GM12878 (cell line): ENCODE measurements at regions not wholly inside any gene's neighbourhood (a gene's known extent, or its start where the extent isn't known, plus 50 kb on each side); places are given as distances from the start of the nearest gene placed in this dataset.

Experiments
- ATAC-seq: fragments of 200-7000 bp; cut with Tn5 transposase; 3 replicates; pipeline ENCODE4 v1.9.1; 2020; ENCODE audit warnings: mild to moderate bottlenecking, moderate library complexity
- BruUV-seq: library from RNA; stranded (reverse); fragments of 400-500 nt; replicated peaks from 2 replicates; lab custom pipeline; 2021; lab: Mats Ljungman, UMichigan
- CTCF ChIA-PET: fragments of 300-600 bp; sonication (Branson Sonifier 250); formaldehyde crosslinking; extraction: SDS; loops from one replicate; lab custom pipeline; 2021; ENCODE audit warnings: inconsistent platforms; lab: Yijun Ruan, JAX
- POLR2A ChIA-PET: fragments of 350-600 bp; formaldehyde crosslinking; extraction: SDS; loops from one replicate; lab custom pipeline; 2021; ENCODE audit warnings: inconsistent platforms; lab: Charles Lee
- RAD21 ChIA-PET: fragments of 300-600 bp; sonication (Branson Sonifier 250); formaldehyde crosslinking; loops from one replicate; lab custom pipeline; 2023; ENCODE audit warnings: antibody characterized with exemption; ENCODE audit not compliant: unreplicated experiment; lab: Charles Lee
- SMC1A ChIA-PET: fragments of 300-600 bp; sonication (Branson Sonifier 250); formaldehyde crosslinking; loops from one replicate; lab custom pipeline; 2023; ENCODE audit not compliant: unreplicated experiment, uncharacterized antibody; lab: Charles Lee
- DNase-seq: peaks from one replicate; pipeline ENCODE4 v3.0.0-alpha.2; 2011; ENCODE audit warnings: low read depth, low spot score
- FAIRE-seq: peaks from 3 replicates; lab custom pipeline; 2011; peaks lifted over from hg19 to GRCh38; lab: Jason Lieb, UNC
- H2AFZ ChIP-seq: 2 replicates; pipeline ENCODE4 v1.6.0; 2011; ENCODE audit warnings: low read depth, low read length, control low read depth; ENCODE audit not compliant: control insufficient read depth
- H3K27ac ChIP-seq: 2 replicates; pipeline ENCODE4 v1.5.1; 2011; ENCODE audit warnings: control low read depth; ENCODE audit not compliant: control insufficient read depth, insufficient read depth
- H3K27me3 ChIP-seq, 2 experiments: replicated peaks in 1 of 2; 2 replicates each; pipeline versions ENCODE4 v1.6.0 to v1.6.1; 2011; ENCODE audit warnings: low read length in 1 of 2; ENCODE audit not compliant: control insufficient read depth in 2 of 2, insufficient read depth in 2 of 2
- H3K36me3 ChIP-seq, 2 experiments: 2 replicates each; pipeline ENCODE4 v1.5.1; 2011; ENCODE audit warnings: low read length in 1 of 2; ENCODE audit not compliant: control insufficient read depth in 2 of 2, insufficient read depth in 2 of 2
- H3K4me1 ChIP-seq: 2 replicates; pipeline ENCODE4 v1.6.1; 2011; ENCODE audit warnings: mild to moderate bottlenecking, low read length, moderate library complexity, mixed read lengths; ENCODE audit not compliant: control insufficient read depth, insufficient read depth
- H3K4me2 ChIP-seq: 2 replicates; pipeline ENCODE4 v1.6.0; 2011; ENCODE audit warnings: control low read depth; ENCODE audit not compliant: control insufficient read depth, insufficient read depth
- H3K4me3 ChIP-seq: fragments of 200-600 bp; sonication (generic); 2 replicates; pipeline ENCODE4 v1.5.1; 2016
- H3K79me2 ChIP-seq: 2 replicates; pipeline ENCODE4 v1.6.0; 2011; ENCODE audit warnings: low read length; ENCODE audit not compliant: control insufficient read depth, insufficient read depth
- H3K9ac ChIP-seq: 2 replicates; pipeline ENCODE4 v1.8.0; 2011; ENCODE audit warnings: low read length, control low read depth, mixed read lengths; ENCODE audit not compliant: control insufficient read depth, insufficient read depth
- H3K9me3 ChIP-seq: replicated peaks from 3 replicates; pipeline ENCODE4 v1.5.1; 2011; ENCODE audit warnings: mild to moderate bottlenecking, low read length; ENCODE audit not compliant: control insufficient read depth, insufficient read depth
- H4K20me1 ChIP-seq: 2 replicates; pipeline ENCODE4 v1.6.0; 2011; ENCODE audit not compliant: control insufficient read depth, insufficient read depth
- BMI1 ChIP-seq: fragments of 450-650 bp; IDR thresholded peaks from 2 replicates; pipeline ENCODE4 v1.6.1; 2016; ENCODE audit warnings: mild to moderate bottlenecking, moderate library complexity, borderline replicate concordance
- CEBPB ChIP-seq, 2 experiments: fragments of 150-350 bp in 1 of 2; IDR thresholded peaks; 2 replicates each; pipeline ENCODE4 v1.6.1; 2012 to 2014; ENCODE audit warnings: low read depth in 2 of 2, low read length in 2 of 2, borderline replicate concordance in 1 of 2, inconsistent platforms in 1 of 2
- EP300 ChIP-seq, 2 experiments: fragments of 150-350 bp in 1 of 2; IDR thresholded peaks; 2 replicates each; pipeline ENCODE4 v1.6.1; 2011 to 2012; ENCODE audit warnings: low read depth in 2 of 2, low read length in 2 of 2, borderline replicate concordance in 1 of 2, improper control_type of control experiment in 1 of 2, inconsistent platforms in 1 of 2; ENCODE audit not compliant: control insufficient read depth in 1 of 2
- KDM1A ChIP-seq: fragments of 200-600 bp; sonication (generic); IDR thresholded peaks from 2 replicates; pipeline ENCODE4 v1.6.1; 2016; ENCODE audit warnings: borderline replicate concordance
- MLLT1 ChIP-seq: fragments of 450-650 bp; IDR thresholded peaks from 2 replicates; pipeline ENCODE4 v1.6.1; 2016; ENCODE audit warnings: mild to moderate bottlenecking
- MYB ChIP-seq: fragments of 150-350 bp; IDR thresholded peaks from 2 replicates; pipeline ENCODE4 v1.6.1; 2014; ENCODE audit warnings: mild to moderate bottlenecking, low read depth, low read length, borderline replicate concordance
- MYC ChIP-seq: IDR thresholded peaks from 2 replicates; pipeline ENCODE4 v1.6.1; 2011; ENCODE audit warnings: mild to moderate bottlenecking, low read length, moderate library complexity, inconsistent platforms; ENCODE audit not compliant: insufficient read depth, insufficient replicate concordance, insufficient read length, severe bottlenecking
- POLR2AphosphoS2 ChIP-seq: IDR thresholded peaks from 2 replicates; pipeline ENCODE4 v1.6.1; 2011; ENCODE audit warnings: low read depth, mild to moderate bottlenecking, low read length, improper control_type of control experiment, moderate library complexity
- SIX5 ChIP-seq: IDR thresholded peaks from 2 replicates; pipeline ENCODE4 v1.6.1; 2011; ENCODE audit warnings: mild to moderate bottlenecking, low read depth, low read length, moderate library complexity; ENCODE audit not compliant: severe bottlenecking
- SMC3 ChIP-seq: IDR thresholded peaks from 2 replicates; pipeline ENCODE4 v1.6.1; 2011; ENCODE audit warnings: low read length, improper control_type of control experiment, borderline replicate concordance
- SREBF1 ChIP-seq: IDR thresholded peaks from 2 replicates; pipeline ENCODE4 v1.6.1; 2012; ENCODE audit warnings: mild to moderate bottlenecking, low read length
- ZBTB11 ChIP-seq: fragments of 450-650 bp; formaldehyde crosslinking; IDR thresholded peaks from 2 replicates; pipeline ENCODE4 v1.5.0; 2022; ENCODE audit warnings: mild to moderate bottlenecking, missing genetic modification characterization
- WGBS: methylation state at CpG from one replicate; pipeline ENCODE4 v1.1.6; 2016; ENCODE audit warnings: low lambda C conversion rate; ENCODE audit not compliant: insufficient replicate concordance, insufficient coverage; ENCODE audit errors: missing lambda C conversion rate; 5-methylcytosine and 5-hydroxymethylcytosine counted together
- in situ Hi-C: fragments of 300-500 bp; cut with MboI; formaldehyde crosslinking; loops from 9 replicates; pipeline ENCODE4 v1.14.3; 2018; ENCODE audit warnings: mixed read lengths
- intact Hi-C: fragments of 100-400 bp; cut with micrococcal nuclease; formaldehyde crosslinking; loops from one replicate; pipeline ENCODE4 v1.14.2; 2022; ENCODE audit not compliant: unreplicated experiment
- TF ChIP-seq, protein P1 (sequence below): fragments of 450-650 bp; IDR thresholded peaks from 2 replicates; pipeline ENCODE4 v1.6.1; 2017; ENCODE audit warnings: low read depth, mild to moderate bottlenecking, moderate library complexity
- TF ChIP-seq, protein P2 (sequence below): IDR thresholded peaks from 2 replicates; pipeline ENCODE4 v1.6.1; 2012; ENCODE audit warnings: low read length, inconsistent platforms

DNA sequence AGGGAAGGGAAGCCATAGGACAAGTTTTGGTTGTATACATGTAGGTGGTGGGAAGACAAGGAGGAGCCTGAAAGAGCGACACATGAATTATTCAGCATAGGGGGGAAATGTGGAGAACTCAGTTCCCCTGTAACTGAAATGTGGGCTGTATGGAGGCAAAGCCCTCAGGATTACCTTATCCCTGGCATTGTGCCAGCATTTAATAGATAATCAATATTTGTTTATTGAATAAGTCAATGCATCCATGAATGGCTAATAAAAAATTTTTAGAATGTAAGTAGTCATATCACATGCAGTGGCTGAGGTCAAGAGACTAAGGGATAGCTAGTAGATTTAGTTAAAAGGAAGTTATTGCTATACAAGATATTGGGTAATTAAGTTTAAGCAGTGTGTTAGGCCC, 232.4 kb downstream of the SNAPC1 start:
- ATAC-seq (no peak), DNase-seq (no peak), FAIRE-seq (no peak)
- Histone ChIP-seq H4K20me1 (no peaks in the 10 kb centered on the region), H3K27ac (no peak overlapping the region), H3K4me3 (no peak overlapping the region), H3K36me3 (no peaks in the 10 kb centered on the region), H3K79me2 (no peaks in the 10 kb centered on the region), H3K4me1 (no peaks in the 10 kb centered on the region), H2AFZ (no peak overlapping the region), H3K9ac (no peak overlapping the region), H3K9me3 (no peaks in the 10 kb centered on the region), H3K27me3 (no peaks in the 10 kb centered on the region; a peak in 3 of 4 replicates), H3K4me2 (no peak overlapping the region)
- ChIA-PET POLR2A (no interaction called here), RAD21 (no interaction called here), CTCF (interaction anchor here (0.8 to 1.1 kb wide), 2 partner anchors 77 to 132 kb away, joined by 3 to 4 read pairs; no protein-coding TSS in a partner anchor), SMC1A (interaction anchor here (1.3 to 1.6 kb wide), 3 partner anchors 29 to 115 kb away, joined by 3 to 5 read pairs (median 4); no protein-coding TSS in a partner anchor)
- intact Hi-C loops (no loop called here), in situ Hi-C loops (no loop called here)
- BruUV-seq: no TSS peak
- 38% methylated on average over 1 of the region's 1 CpG for WGBS
- TF ChIP-seq POLR2AphosphoS2: no peak
- TF ChIP-seq CEBPB (IDR thresholded peaks at IDR 0.05; ENCODE audit: borderline replicate concordance in 1 of 2, low read depth in 2 of 2, low read length in 2 of 2): no peak
- no peak for TF ChIP-seq MLLT1
- no peak for TF ChIP-seq EP300 (IDR thresholded peaks at IDR 0.05; ENCODE audit: borderline replicate concordance in 1 of 2, control insufficient read depth in 1 of 2, low read depth in 2 of 2, low read length in 2 of 2)
- no peak for TF ChIP-seq MYC
- no peak for TF ChIP-seq MYB
- TF ChIP-seq SIX5: no peak
- TF ChIP-seq ZBTB11 (CRISPR knock-in tag): no peak
- TF ChIP-seq KDM1A: no peak
- TF ChIP-seq SMC3: no peak
- TF ChIP-seq, protein P1, sequence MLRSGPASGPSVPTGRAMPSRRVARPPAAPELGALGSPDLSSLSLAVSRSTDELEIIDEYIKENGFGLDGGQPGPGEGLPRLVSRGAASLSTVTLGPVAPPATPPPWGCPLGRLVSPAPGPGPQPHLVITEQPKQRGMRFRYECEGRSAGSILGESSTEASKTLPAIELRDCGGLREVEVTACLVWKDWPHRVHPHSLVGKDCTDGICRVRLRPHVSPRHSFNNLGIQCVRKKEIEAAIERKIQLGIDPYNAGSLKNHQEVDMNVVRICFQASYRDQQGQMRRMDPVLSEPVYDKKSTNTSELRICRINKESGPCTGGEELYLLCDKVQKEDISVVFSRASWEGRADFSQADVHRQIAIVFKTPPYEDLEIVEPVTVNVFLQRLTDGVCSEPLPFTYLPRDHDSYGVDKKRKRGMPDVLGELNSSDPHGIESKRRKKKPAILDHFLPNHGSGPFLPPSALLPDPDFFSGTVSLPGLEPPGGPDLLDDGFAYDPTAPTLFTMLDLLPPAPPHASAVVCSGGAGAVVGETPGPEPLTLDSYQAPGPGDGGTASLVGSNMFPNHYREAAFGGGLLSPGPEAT: no peak
- TF ChIP-seq, protein P2, sequence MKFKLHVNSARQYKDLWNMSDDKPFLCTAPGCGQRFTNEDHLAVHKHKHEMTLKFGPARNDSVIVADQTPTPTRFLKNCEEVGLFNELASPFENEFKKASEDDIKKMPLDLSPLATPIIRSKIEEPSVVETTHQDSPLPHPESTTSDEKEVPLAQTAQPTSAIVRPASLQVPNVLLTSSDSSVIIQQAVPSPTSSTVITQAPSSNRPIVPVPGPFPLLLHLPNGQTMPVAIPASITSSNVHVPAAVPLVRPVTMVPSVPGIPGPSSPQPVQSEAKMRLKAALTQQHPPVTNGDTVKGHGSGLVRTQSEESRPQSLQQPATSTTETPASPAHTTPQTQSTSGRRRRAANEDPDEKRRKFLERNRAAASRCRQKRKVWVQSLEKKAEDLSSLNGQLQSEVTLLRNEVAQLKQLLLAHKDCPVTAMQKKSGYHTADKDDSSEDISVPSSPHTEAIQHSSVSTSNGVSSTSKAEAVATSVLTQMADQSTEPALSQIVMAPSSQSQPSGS: no peak
- no peak for TF ChIP-seq BMI1
- no peak for TF ChIP-seq SREBF1
